GM12892 (cell line): ENCODE measurements at regions not wholly inside any gene's neighbourhood (a gene's known extent, or its start where the extent isn't known, plus 50 kb on each side); places are given as distances from the start of the nearest gene placed in this dataset.

Source experiments
- POLR2A ChIP-seq: IDR thresholded peaks from 2 replicates; pipeline ENCODE4 v1.6.1; 2011; ENCODE audit warnings: low read depth, low read length, control low read depth
- POLR2AphosphoS5 ChIP-seq: IDR thresholded peaks from 2 replicates; pipeline ENCODE4 v1.6.1; 2011; ENCODE audit warnings: low read depth, low read length, control low read depth
- TAF1 ChIP-seq: IDR thresholded peaks from 2 replicates; pipeline ENCODE4 v1.6.1; 2011; ENCODE audit warnings: low read depth, mild to moderate bottlenecking, control low read depth, low read length, borderline replicate concordance

DNA sequence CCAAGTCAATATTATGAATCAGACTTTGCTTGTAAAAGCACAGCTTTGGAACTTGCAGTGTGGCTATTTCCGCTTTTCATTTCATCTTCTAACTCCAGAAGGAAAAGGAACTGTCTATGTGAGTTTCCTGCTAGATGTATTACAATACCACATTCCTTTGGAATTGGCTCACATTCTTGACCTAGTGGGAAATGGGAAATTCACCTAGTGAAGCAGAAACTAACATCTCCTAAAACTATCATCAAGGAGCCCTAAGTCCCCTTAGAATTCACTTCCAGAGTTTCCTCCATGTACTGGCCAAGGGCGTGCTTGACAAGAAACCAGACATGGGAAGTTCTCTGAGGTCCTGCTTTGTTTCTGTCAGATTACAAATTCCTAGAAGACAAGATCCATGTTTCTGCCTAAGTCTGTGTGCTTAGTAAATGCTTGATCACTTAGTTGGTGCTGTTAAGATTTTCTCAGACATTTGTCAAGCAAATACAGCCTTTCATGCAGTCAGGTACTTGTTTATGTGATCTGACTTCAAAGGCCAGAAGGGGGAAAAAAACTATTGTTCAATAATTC, 275.7 kb upstream of the FN1 start:
- TF ChIP-seq POLR2AphosphoS5 (no peak), POLR2A (no peak), TAF1 (no peak)
